Heart right ventricle (tissue), 16 donors: ENCODE measurements at regions not wholly inside any gene's neighbourhood (a gene's known extent, or its start where the extent isn't known, plus 50 kb on each side); places are given as distances from the start of the nearest gene placed in this dataset.

Experiments used
- ATAC-seq, 8 donors: fragments of 200-7000 bp; cut with Tn5 transposase; one replicate each; pipeline ENCODE4 v1.9.1; 2020; ENCODE audit warnings: mild to moderate bottlenecking in 8 of 8, moderate library complexity in 8 of 8, moderate number of reproducible peaks in 1 of 8
- DNase-seq, 2 donors: peaks; one replicate each; pipeline ENCODE4 v3.0.0-alpha.2; 2020
- H3K27ac ChIP-seq, 10 donors: fragments of 200-600 bp; sonication (generic) in 2 of 10; one replicate each; pipeline versions ENCODE4 v1.5.0 to v1.8.0; 2020 to 2022; ENCODE audit warnings: mild to moderate bottlenecking in 3 of 10
- H3K27me3 ChIP-seq, 7 donors: fragments of 200-600 bp; one replicate each; pipeline ENCODE4 v1.8.0; 2021 to 2022; ENCODE audit warnings: mild to moderate bottlenecking in 2 of 7
- H3K36me3 ChIP-seq, 9 donors: fragments of 200-600 bp; sonication (generic) in 1 of 9; one replicate each; pipeline versions ENCODE4 v1.5.0 to v1.8.0; 2020 to 2022; ENCODE audit warnings: mild to moderate bottlenecking in 2 of 9
- H3K4me1 ChIP-seq, 9 donors: fragments of 200-600 bp; sonication (generic) in 1 of 9; one replicate each; pipeline versions ENCODE4 v1.5.0 to v1.8.0; 2020 to 2022; ENCODE audit warnings: mild to moderate bottlenecking in 4 of 9
- H3K4me3 ChIP-seq, 10 donors: fragments of 200-600 bp; sonication (generic) in 2 of 10; one replicate each; pipeline versions ENCODE4 v1.5.0 to v1.8.0; 2020 to 2022; ENCODE audit warnings: mild to moderate bottlenecking in 7 of 10, moderate library complexity in 2 of 10
- H3K9me3 ChIP-seq, 11 donors: fragments of 200-600 bp in 10 of 11; sonication (generic) in 2 of 11; one replicate each; pipeline versions ENCODE4 v1.5.0 to v1.8.0; 2013 to 2022; ENCODE audit warnings: mild to moderate bottlenecking in 2 of 11, control low read depth in 1 of 11, moderate library complexity in 1 of 11
- WGBS, 2 donors: extraction: QIAGEN DNeasy Blood & Tissue Kit; methylation state at CpG; one replicate each; pipeline ENCODE4 v1.1.7; 2013; ENCODE audit warnings: inconsistent platforms in 1 of 2; 5-methylcytosine and 5-hydroxymethylcytosine counted together
- intact Hi-C, 10 donors: fragments of 100-400 bp; cut with DNase I; formaldehyde crosslinking; loops; one replicate each; pipeline versions ENCODE4 v1.11.1 to v1.14.2; 2022
- TF ChIP-seq, protein P1 (sequence below), 9 donors: fragments of 200-600 bp; sonication (generic) in 2 of 9; IDR thresholded peaks; one replicate each; pipeline versions ENCODE4 v1.5.0 to v1.8.0; 2021 to 2022; ENCODE audit warnings: antibody characterized with exemption in 9 of 9, mild to moderate bottlenecking in 5 of 9, moderate library complexity in 1 of 9
- donor health status: Arrhythmogenic right ventricular cardiomyopathy.
- donor health status: ischemic (EF 13 %, LVEDD 7.1; RV severe dilation, severe dysfunction).
- donor health status: healthy with polysubstance abuse.
- donor health status: DM: no; HTN: yes; CAD: no.
- donor health status: DM: no; HTN: no; CAD: no.
- donor health status: ischemic (EF 25% LVEDD 6.9; RV normal size, moderate dysfunction).
- donor health status: ischemic (EF 25% LVEDD 5.7; RV mildly dilated, moderate dysfunction).
- donor health status: healthy.
- donor health status: DM: yes; HTN: yes; CAD: no.
- donor health status: Ischemic cardiomyopathy.
- donor health status: ischemic (EF 35%, LVEDD 5.7; RV mildly dilated, moderate dysfunction).
- donor health status: nonischemic (EF 11% LVEDD 7.7; RV severe dilation, severe dysfunction).
- donor health status: DM: yes; HTN: yes; CAD: no.
- donor health status: PGD.
- donor health status: ischemic (EF 29% LVEDD 5.4; RV normal size, mild dysfunction).
- donor health status: nonischemic (EF 23%, LVEDD 6.1; RV moderate dilation, normal function).

DNA sequence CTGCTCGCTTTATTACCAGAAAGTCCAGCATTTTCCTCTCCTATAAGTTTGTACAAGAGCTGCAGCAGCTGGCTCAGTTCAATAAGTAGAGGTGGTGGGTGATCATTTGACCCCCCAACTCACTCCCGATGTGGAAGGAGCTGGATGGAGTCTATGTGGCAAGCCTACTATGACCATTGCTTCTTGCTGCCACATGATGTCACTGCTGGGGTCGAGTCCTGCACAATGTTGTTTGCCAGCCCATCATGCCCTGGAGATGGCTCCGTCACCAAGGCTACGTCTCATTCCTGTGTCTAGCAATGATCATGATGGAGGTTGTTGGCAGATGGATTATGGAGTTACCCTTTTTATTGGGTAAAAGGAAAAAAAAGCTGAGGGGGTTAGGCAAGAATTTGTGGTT is 266.3 kb downstream of the PSAT1 start:
- no peaks in the 10 kb centered on the region for H3K4me1 ChIP-seq
- H3K27me3 ChIP-seq = peaks cover 0 to 5% (median 0%) of the 10 kb centered on the region in 7 donors
- no peak for DNase-seq
- no peak overlapping the region for H3K27ac ChIP-seq
- H3K9me3 ChIP-seq = no peaks in the 10 kb centered on the region
- H3K4me3 ChIP-seq = no peak overlapping the region
- intact Hi-C loops = no loop called here
- TF ChIP-seq, protein P1, sequence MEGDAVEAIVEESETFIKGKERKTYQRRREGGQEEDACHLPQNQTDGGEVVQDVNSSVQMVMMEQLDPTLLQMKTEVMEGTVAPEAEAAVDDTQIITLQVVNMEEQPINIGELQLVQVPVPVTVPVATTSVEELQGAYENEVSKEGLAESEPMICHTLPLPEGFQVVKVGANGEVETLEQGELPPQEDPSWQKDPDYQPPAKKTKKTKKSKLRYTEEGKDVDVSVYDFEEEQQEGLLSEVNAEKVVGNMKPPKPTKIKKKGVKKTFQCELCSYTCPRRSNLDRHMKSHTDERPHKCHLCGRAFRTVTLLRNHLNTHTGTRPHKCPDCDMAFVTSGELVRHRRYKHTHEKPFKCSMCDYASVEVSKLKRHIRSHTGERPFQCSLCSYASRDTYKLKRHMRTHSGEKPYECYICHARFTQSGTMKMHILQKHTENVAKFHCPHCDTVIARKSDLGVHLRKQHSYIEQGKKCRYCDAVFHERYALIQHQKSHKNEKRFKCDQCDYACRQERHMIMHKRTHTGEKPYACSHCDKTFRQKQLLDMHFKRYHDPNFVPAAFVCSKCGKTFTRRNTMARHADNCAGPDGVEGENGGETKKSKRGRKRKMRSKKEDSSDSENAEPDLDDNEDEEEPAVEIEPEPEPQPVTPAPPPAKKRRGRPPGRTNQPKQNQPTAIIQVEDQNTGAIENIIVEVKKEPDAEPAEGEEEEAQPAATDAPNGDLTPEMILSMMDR (IDR thresholded peaks at IDR 0.05) = no peak
- WGBS, 2 donors = 76 to 77% methylated on average over 5 of the region's 5 CpGs
- H3K36me3 ChIP-seq = no peaks in the 10 kb centered on the region
- ATAC-seq = no peak

DNA sequence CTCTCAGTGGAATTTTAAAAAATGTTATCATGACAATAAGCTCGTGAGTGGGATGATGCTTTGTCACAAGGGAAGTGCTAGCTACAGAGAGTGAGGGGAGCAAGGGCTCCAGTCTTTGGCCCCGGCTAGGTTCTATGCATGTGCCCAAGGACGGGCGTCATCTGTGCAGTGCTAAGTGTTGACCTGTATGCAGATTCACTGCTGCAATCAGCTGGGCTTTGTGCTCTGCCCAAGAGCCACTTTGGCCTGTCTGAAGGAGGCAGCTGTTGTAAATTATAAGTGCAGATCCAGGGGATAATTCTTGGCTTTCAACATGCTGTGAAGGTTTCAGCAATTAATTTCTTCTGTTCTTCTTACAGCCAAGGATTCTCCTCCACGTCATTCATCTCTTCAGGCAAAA is 268.6 kb downstream of the PSAT1 start:
- TF ChIP-seq, protein P1 (IDR thresholded peaks at IDR 0.05) = no peak
- intact Hi-C loops = no loop called here
- Histone ChIP-seq H3K27ac (no peak overlapping the region), H3K27me3 (peaks cover 0 to 5% (median 0%) of the 10 kb centered on the region in 7 donors), H3K36me3 (no peaks in the 10 kb centered on the region), H3K9me3 (no peaks in the 10 kb centered on the region), H3K4me1 (no peaks in the 10 kb centered on the region), H3K4me3 (no peak overlapping the region)
- no peak for DNase-seq
- no peak for ATAC-seq
- 59 to 64% methylated on average over 5 of the region's 5 CpGs for WGBS, 2 donors

DNA sequence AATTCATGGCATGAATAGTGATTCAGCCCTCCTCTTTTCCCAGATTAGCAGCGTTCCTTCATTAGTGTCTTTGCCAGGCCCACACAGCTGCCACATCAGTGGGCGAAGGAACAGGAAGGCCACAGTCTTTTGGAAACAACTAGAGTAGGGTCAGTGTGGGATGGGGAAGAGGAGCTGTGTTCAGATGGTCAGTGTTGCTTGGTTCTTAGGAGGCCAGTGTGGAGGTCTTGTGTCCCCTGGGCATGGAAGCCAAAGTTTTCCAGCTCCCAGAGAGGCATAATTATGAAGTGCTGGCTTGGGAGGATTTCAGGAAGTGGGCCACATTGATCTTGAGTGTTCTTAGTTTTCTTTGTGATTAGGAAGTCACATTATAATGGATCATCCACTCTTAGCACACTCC is 269.6 kb downstream of the PSAT1 start:
- TF ChIP-seq, protein P1 (IDR thresholded peaks at IDR 0.05) = no peak

DNA sequence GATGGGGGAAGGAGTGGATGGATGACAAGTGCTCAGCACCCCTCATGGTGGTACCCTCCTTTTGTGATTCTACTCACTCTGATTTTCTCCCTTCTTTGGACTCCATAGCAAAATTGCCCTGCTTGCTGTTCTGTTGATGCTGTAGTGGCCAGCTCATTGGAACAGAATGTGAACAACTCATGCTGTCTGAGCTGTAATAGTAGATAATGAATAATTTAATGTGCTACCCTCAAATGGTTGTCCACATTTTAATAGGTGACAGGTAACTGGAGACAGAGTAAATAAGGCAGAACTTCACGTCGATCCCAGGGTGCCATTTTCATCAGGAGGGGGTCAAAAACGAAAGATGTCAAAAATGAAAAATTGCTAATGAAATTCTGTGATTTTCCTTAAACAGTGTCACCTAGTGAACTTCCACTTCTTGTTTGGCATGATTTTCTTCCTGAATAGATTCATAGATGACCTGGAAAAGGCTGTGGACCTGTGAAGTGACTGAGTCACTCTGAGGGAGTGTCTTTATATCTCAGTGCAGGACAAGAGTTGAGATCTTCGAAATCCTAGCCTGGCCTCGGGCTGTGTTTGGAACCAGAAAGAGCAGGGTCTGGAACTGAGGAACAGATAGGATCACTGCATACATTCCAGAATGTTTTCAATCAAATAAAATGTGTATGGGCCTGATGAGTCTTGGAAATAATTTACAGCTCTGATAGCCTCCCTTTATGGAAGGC is 270.2 kb downstream of the PSAT1 start:
- Histone ChIP-seq H3K4me3 (no peak overlapping the region), H3K4me1 (no peaks in the 10 kb centered on the region), H3K9me3 (no peaks in the 10 kb centered on the region), H3K27ac (no peak overlapping the region), H3K36me3 (no peaks in the 10 kb centered on the region), H3K27me3 (peaks cover 0 to 5% (median 0%) of the 10 kb centered on the region in 7 donors)
- TF ChIP-seq, protein P1 (IDR thresholded peaks at IDR 0.05) = no peak
- no peak for DNase-seq
- intact Hi-C loops = no loop called here
- ATAC-seq = no peak
- WGBS, 2 donors = 86 to 89% methylated on average over 5 of the region's 5 CpGs

More for the DNA sequence above, 269.6 kb downstream of the PSAT1 start:
- no peak for DNase-seq
- peaks cover 0 to 5% (median 0%) of the 10 kb centered on the region in 7 donors for H3K27me3 ChIP-seq
- no peak overlapping the region for H3K27ac ChIP-seq
- intact Hi-C loops = no loop called here
- H3K36me3 ChIP-seq = no peaks in the 10 kb centered on the region
- no peak for ATAC-seq
- 52 to 89% methylated on average over 2 of the region's 2 CpGs for WGBS, 2 donors
- no peaks in the 10 kb centered on the region for H3K4me1 ChIP-seq
- H3K4me3 ChIP-seq = no peak overlapping the region
- H3K9me3 ChIP-seq = no peaks in the 10 kb centered on the region
